ENCODE measurements at regions not wholly inside any gene's neighbourhood (a gene's known extent, or its start where the extent isn't known, plus 50 kb on each side); places are given as distances from the start of the nearest gene placed in this dataset.
A peak's percentile ranks its signal among the peaks of the same experiment; 100 is the strongest.

- no peak overlapping the region for H3K27ac ChIP-seq (ENCODE audit: low read depth, low read length)
- peaks cover 0 to 2% (median 0%) of the 10 kb centered on the region in 3 donors for H3K9me3 ChIP-seq (ENCODE audit: control insufficient read depth in 3 of 3, low read length in 3 of 3)
- no peak overlapping the region for H3K9ac ChIP-seq (ENCODE audit: low read depth in 1 of 3, low read length in 3 of 3)
- peaks cover 8 to 14% (median 10%) of the 10 kb centered on the region in 3 donors for H3K4me1 ChIP-seq (ENCODE audit: control insufficient read depth in 3 of 3, insufficient read depth in 3 of 3, low read length in 3 of 3)
- no peaks in the 10 kb centered on the region for H3K27me3 ChIP-seq (ENCODE audit: control insufficient read depth in 3 of 3, insufficient read depth in 3 of 3, low read length in 3 of 3)
- no peak overlapping the region for H3K4me3 ChIP-seq (ENCODE audit: low read length in 3 of 3)
- H3K36me3 ChIP-seq (ENCODE audit: control insufficient read depth in 3 of 3, insufficient read depth in 3 of 3, low read length in 3 of 3) = no peaks in the 10 kb centered on the region
Measured at GRCh38 chr20:4069751-4070150, 54.4 kb upstream of the RNF24 start.

- no peak overlapping the region for H3K27ac ChIP-seq (ENCODE audit: low read depth, low read length)
- no peak overlapping the region for H3K4me3 ChIP-seq (ENCODE audit: low read length in 3 of 3)
- peaks cover 0 to 2% (median 0%) of the 10 kb centered on the region in 3 donors for H3K9me3 ChIP-seq (ENCODE audit: control insufficient read depth in 3 of 3, low read length in 3 of 3)
- H3K27me3 ChIP-seq (ENCODE audit: control insufficient read depth in 3 of 3, insufficient read depth in 3 of 3, low read length in 3 of 3) = no peaks in the 10 kb centered on the region
- peak overlapping the region in 1 of 3 donors; percentile 16 for H3K9ac ChIP-seq (ENCODE audit: low read depth in 1 of 3, low read length in 3 of 3)
- H3K4me1 ChIP-seq (ENCODE audit: control insufficient read depth in 3 of 3, insufficient read depth in 3 of 3, low read length in 3 of 3) = peaks cover 15 to 24% (median 20%) of the 10 kb centered on the region in 3 donors
- no peaks in the 10 kb centered on the region for H3K36me3 ChIP-seq (ENCODE audit: control insufficient read depth in 3 of 3, insufficient read depth in 3 of 3, low read length in 3 of 3)
Measured at GRCh38 chr20:4068708-4069107, 53.4 kb upstream of the RNF24 start.

- Histone ChIP-seq H3K36me3 (ENCODE audit: control insufficient read depth in 3 of 3, insufficient read depth in 3 of 3, low read length in 3 of 3) (no peaks in the 10 kb centered on the region), H3K9ac (ENCODE audit: low read depth in 1 of 3, low read length in 3 of 3) (no peak overlapping the region), H3K27ac (ENCODE audit: low read depth, low read length) (no peak overlapping the region), H3K4me1 (ENCODE audit: control insufficient read depth in 3 of 3, insufficient read depth in 3 of 3, low read length in 3 of 3) (peaks cover 17 to 28% (median 25%) of the 10 kb centered on the region in 3 donors), H3K4me3 (ENCODE audit: low read length in 3 of 3) (no peak overlapping the region), H3K9me3 (ENCODE audit: control insufficient read depth in 3 of 3, low read length in 3 of 3) (peaks cover 0 to 2% (median 0%) of the 10 kb centered on the region in 3 donors), H3K27me3 (ENCODE audit: control insufficient read depth in 3 of 3, insufficient read depth in 3 of 3, low read length in 3 of 3) (no peaks in the 10 kb centered on the region)
Measured at GRCh38 chr20:4067600-4068261, 52.4 kb upstream of the RNF24 start.

GRCh38 chr20:4066551-4066950 is 51.2 kb upstream of the RNF24 start:
- Histone ChIP-seq H3K4me1 (ENCODE audit: control insufficient read depth in 3 of 3, insufficient read depth in 3 of 3, low read length in 3 of 3) (peaks cover 17 to 25% (median 25%) of the 10 kb centered on the region in 3 donors), H3K27me3 (ENCODE audit: control insufficient read depth in 3 of 3, insufficient read depth in 3 of 3, low read length in 3 of 3) (no peaks in the 10 kb centered on the region), H3K9ac (ENCODE audit: low read depth in 1 of 3, low read length in 3 of 3) (no peak overlapping the region), H3K27ac (ENCODE audit: low read depth, low read length) (no peak overlapping the region), H3K36me3 (ENCODE audit: control insufficient read depth in 3 of 3, insufficient read depth in 3 of 3, low read length in 3 of 3) (no peaks in the 10 kb centered on the region), H3K4me3 (ENCODE audit: low read length in 3 of 3) (no peak overlapping the region), H3K9me3 (ENCODE audit: control insufficient read depth in 3 of 3, low read length in 3 of 3) (peaks cover 0 to 2% (median 0%) of the 10 kb centered on the region in 3 donors)

- no peak overlapping the region for H3K27ac ChIP-seq (ENCODE audit: low read depth, low read length)
- H3K9ac ChIP-seq (ENCODE audit: low read depth in 1 of 3, low read length in 3 of 3) = no peak overlapping the region
- H3K4me1 ChIP-seq (ENCODE audit: control insufficient read depth in 3 of 3, insufficient read depth in 3 of 3, low read length in 3 of 3) = peaks cover 20 to 33% (median 22%) of the 10 kb centered on the region in 3 donors
Measured at GRCh38 chr20:4065391-4065844, 50.1 kb upstream of the RNF24 start.

More at GRCh38 chr20:4065391-4065844, 50.1 kb upstream of the RNF24 start:
- Histone ChIP-seq H3K9me3 (ENCODE audit: control insufficient read depth in 3 of 3, low read length in 3 of 3) (peaks cover 0 to 2% (median 0%) of the 10 kb centered on the region in 3 donors), H3K36me3 (ENCODE audit: control insufficient read depth in 3 of 3, insufficient read depth in 3 of 3, low read length in 3 of 3) (no peaks in the 10 kb centered on the region), H3K27me3 (ENCODE audit: control insufficient read depth in 3 of 3, insufficient read depth in 3 of 3, low read length in 3 of 3) (no peaks in the 10 kb centered on the region), H3K4me3 (ENCODE audit: low read length in 3 of 3) (no peak overlapping the region)
